ENCODE measurements at regions not wholly inside any gene's neighbourhood (a gene's known extent, or its start where the extent isn't known, plus 50 kb on each side); places are given as distances from the start of the nearest gene placed in this dataset.

GRCh38 chr6:5942591-5942990 lies 64.1 kb downstream of the NRN1 start:
- H3K27me3 ChIP-seq (replicated peaks; ENCODE audit: insufficient read depth, low read length): no peaks in the 10 kb centered on the region
- no peak overlapping the region for H3K9ac ChIP-seq (ENCODE audit: low read length)
- TF ChIP-seq CTCF (IDR thresholded peaks at IDR 0.05; ENCODE audit: low read length) (no peak), EZH2phosphoT487 (IDR thresholded peaks at IDR 0.05; ENCODE audit: low read length) (no peak), EZH2 (optimal IDR thresholded peaks at IDR 0.05; ENCODE audit: low read depth, low read length) (no peak)
- no peaks in the 10 kb centered on the region for H4K20me1 ChIP-seq (ENCODE audit: insufficient read depth, low read length)
- DNase-seq: no peak
- H3F3A ChIP-seq (ENCODE audit: insufficient read depth, low read length): no peaks in the 10 kb centered on the region
- H3K36me3 ChIP-seq (replicated peaks; ENCODE audit: insufficient read depth, low read length): no peaks in the 10 kb centered on the region
- no peak overlapping the region for H3K4me2 ChIP-seq (ENCODE audit: low read depth, low read length)
- H3K9me3 ChIP-seq (replicated peaks; ENCODE audit: insufficient read depth, low read length): no peaks in the 10 kb centered on the region
- H3K79me2 ChIP-seq (ENCODE audit: low read length): no peaks in the 10 kb centered on the region
- H3K27ac ChIP-seq (ENCODE audit: low read length): no peak overlapping the region
- no peaks in the 10 kb centered on the region for H3K9me2 ChIP-seq (replicated peaks; ENCODE audit: insufficient read depth, low read length)
- no peak overlapping the region for H3K4me3 ChIP-seq (ENCODE audit: low read length)
- H3K4me1 ChIP-seq (ENCODE audit: low read length): no peaks in the 10 kb centered on the region
- H2AFZ ChIP-seq (ENCODE audit: low read length): no peak overlapping the region

DNA sequence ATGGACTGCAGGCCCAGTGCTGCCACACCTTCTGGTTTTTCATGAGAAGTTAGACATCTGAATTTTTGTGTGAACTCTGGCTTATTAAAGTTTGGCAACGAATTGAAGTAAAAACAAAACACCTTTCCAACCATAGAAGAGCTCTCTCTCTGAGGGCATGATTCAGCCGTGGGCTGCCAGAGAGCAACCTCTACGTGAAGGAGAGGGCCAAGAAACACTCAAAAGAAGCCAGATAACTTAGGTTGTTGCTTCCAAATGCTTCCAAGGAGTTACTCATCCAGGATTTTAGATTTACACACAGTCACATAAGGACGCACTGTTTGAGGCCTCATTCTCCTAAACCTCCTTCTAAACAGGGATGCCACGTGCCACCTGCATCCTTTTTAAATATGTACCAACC lies 65.5 kb downstream of the NRN1 start:
- no peak overlapping the region for H3K4me3 ChIP-seq (ENCODE audit: low read length)
- no peak overlapping the region for H3K9ac ChIP-seq (ENCODE audit: low read length)
- no peaks in the 10 kb centered on the region for H3K79me2 ChIP-seq (ENCODE audit: low read length)
- no peaks in the 10 kb centered on the region for H3F3A ChIP-seq (ENCODE audit: insufficient read depth, low read length)
- H3K9me2 ChIP-seq (replicated peaks; ENCODE audit: insufficient read depth, low read length): no peaks in the 10 kb centered on the region
- no peaks in the 10 kb centered on the region for H3K4me1 ChIP-seq (ENCODE audit: low read length)
- H2AFZ ChIP-seq (ENCODE audit: low read length): no peak overlapping the region
- H4K20me1 ChIP-seq (ENCODE audit: insufficient read depth, low read length): no peaks in the 10 kb centered on the region
- no peak overlapping the region for H3K4me2 ChIP-seq (ENCODE audit: low read depth, low read length)
- no peaks in the 10 kb centered on the region for H3K9me3 ChIP-seq (replicated peaks; ENCODE audit: insufficient read depth, low read length)
- H3K27me3 ChIP-seq (replicated peaks; ENCODE audit: insufficient read depth, low read length): no peaks in the 10 kb centered on the region
- no peak for DNase-seq
- TF ChIP-seq EZH2 (optimal IDR thresholded peaks at IDR 0.05; ENCODE audit: low read depth, low read length): no peak
- no peak for TF ChIP-seq EZH2phosphoT487 (IDR thresholded peaks at IDR 0.05; ENCODE audit: low read length)
- no peak for TF ChIP-seq CTCF (IDR thresholded peaks at IDR 0.05; ENCODE audit: low read length)
- H3K36me3 ChIP-seq (replicated peaks; ENCODE audit: insufficient read depth, low read length): no peaks in the 10 kb centered on the region
- no peak overlapping the region for H3K27ac ChIP-seq (ENCODE audit: low read length)

DNA sequence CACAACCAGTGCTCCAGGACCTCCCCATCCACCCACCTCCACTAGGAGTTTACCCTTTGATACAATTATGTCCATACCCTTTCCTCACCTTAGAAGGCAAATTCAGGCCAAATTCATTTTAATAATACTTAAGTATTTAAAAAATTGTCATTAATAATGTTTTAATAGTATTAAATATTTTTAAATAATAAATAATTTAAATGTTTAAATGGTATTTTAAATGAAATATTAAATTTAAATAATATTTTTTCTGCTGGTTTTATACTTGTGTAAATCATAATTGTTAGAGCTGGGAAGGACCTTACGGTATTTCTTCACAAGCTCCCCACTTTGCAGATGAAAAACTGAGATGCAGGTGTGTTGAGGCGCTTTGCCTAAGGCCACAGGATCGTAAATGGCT lies 67.8 kb downstream of the NRN1 start:
- H2AFZ ChIP-seq (ENCODE audit: low read length): no peak overlapping the region
- H3K9me2 ChIP-seq (replicated peaks; ENCODE audit: insufficient read depth, low read length): no peaks in the 10 kb centered on the region
- H3K27ac ChIP-seq (ENCODE audit: low read length): no peak overlapping the region
- H3K4me2 ChIP-seq (ENCODE audit: low read depth, low read length): no peak overlapping the region
- H3K4me3 ChIP-seq (ENCODE audit: low read length): no peak overlapping the region
- no peak for DNase-seq
- TF ChIP-seq EZH2phosphoT487 (IDR thresholded peaks at IDR 0.05; ENCODE audit: low read length) (no peak), CTCF (IDR thresholded peaks at IDR 0.05; ENCODE audit: low read length) (no peak), EZH2 (optimal IDR thresholded peaks at IDR 0.05; ENCODE audit: low read depth, low read length) (no peak)
- no peaks in the 10 kb centered on the region for H4K20me1 ChIP-seq (ENCODE audit: insufficient read depth, low read length)
- H3K9me3 ChIP-seq (replicated peaks; ENCODE audit: insufficient read depth, low read length): no peaks in the 10 kb centered on the region
- H3F3A ChIP-seq (ENCODE audit: insufficient read depth, low read length): no peaks in the 10 kb centered on the region
- H3K27me3 ChIP-seq (replicated peaks; ENCODE audit: insufficient read depth, low read length): no peaks in the 10 kb centered on the region
- H3K79me2 ChIP-seq (ENCODE audit: low read length): no peaks in the 10 kb centered on the region
- H3K9ac ChIP-seq (ENCODE audit: low read length): no peak overlapping the region
- H3K36me3 ChIP-seq (replicated peaks; ENCODE audit: insufficient read depth, low read length): no peaks in the 10 kb centered on the region
- H3K4me1 ChIP-seq (ENCODE audit: low read length): no peaks in the 10 kb centered on the region

Data from MM.1S (cell line).